WERI-Rb-1 (cell line): ENCODE measurements at regions not wholly inside any gene's neighbourhood (a gene's known extent, or its start where the extent isn't known, plus 50 kb on each side); places are given as distances from the start of the nearest gene placed in this dataset.
A peak's percentile ranks its signal among the peaks of the same experiment; 100 is the strongest.

Experiments used
- DNase-seq: peaks from one replicate; pipeline ENCODE4 v3.0.0-alpha.2; 2020
- H3K27ac ChIP-seq: fragments of 250-450 bp; sonication (Bioruptor Pico); 2 replicates; pipeline ENCODE4 v1.5.1; 2020; ENCODE audit warnings: mild to moderate bottlenecking, moderate library complexity
- H3K27me3 ChIP-seq: fragments of 250-450 bp; sonication (Bioruptor Pico); 2 replicates; pipeline ENCODE4 v1.5.1; 2021; ENCODE audit warnings: mild to moderate bottlenecking, low read depth, moderate library complexity; ENCODE audit not compliant: insufficient read depth, severe bottlenecking
- H3K36me3 ChIP-seq: fragments of 250-450 bp; sonication (Bioruptor Pico); 2 replicates; pipeline ENCODE4 v1.5.1; 2020; ENCODE audit warnings: mild to moderate bottlenecking, moderate library complexity
- H3K4me3 ChIP-seq: 2 replicates; pipeline ENCODE4 v1.5.1; 2011; ENCODE audit warnings: low read depth, mild to moderate bottlenecking, control low read depth, low read length
- H3K9me3 ChIP-seq: fragments of 250-450 bp; sonication (Bioruptor Pico); 2 replicates; pipeline ENCODE4 v1.5.1; 2021; ENCODE audit warnings: mild to moderate bottlenecking, moderate library complexity; ENCODE audit not compliant: severe bottlenecking
- CTCF ChIP-seq: IDR thresholded peaks from 2 replicates; pipeline ENCODE4 v1.5.1; 2011; ENCODE audit warnings: low read depth, mild to moderate bottlenecking, control low read depth, inconsistent platforms, low read length

GRCh38 chr19:13604902-13605586, 98.8 kb upstream of the CACNA1A start:
- peaks cover 83% of the 10 kb centered on the region for H3K27me3 ChIP-seq
- no peak for TF ChIP-seq CTCF
- no peak for DNase-seq
- H3K4me3 ChIP-seq: no peak overlapping the region
- no peaks in the 10 kb centered on the region for H3K36me3 ChIP-seq
- H3K27ac ChIP-seq: no peak overlapping the region
- H3K9me3 ChIP-seq: no peaks in the 10 kb centered on the region

GRCh38 chr19:13600802-13601201, 94.5 kb upstream of the CACNA1A start:
- no peak for DNase-seq
- Histone ChIP-seq H3K27ac (no peak overlapping the region), H3K9me3 (no peaks in the 10 kb centered on the region), H3K27me3 (peaks cover 63% of the 10 kb centered on the region), H3K4me3 (no peak overlapping the region), H3K36me3 (no peaks in the 10 kb centered on the region)
- no peak for TF ChIP-seq CTCF

GRCh38 chr19:13600091-13600490, 93.8 kb upstream of the CACNA1A start:
- H3K36me3 ChIP-seq: no peaks in the 10 kb centered on the region
- H3K4me3 ChIP-seq: no peak overlapping the region
- H3K27me3 ChIP-seq: peaks cover 57% of the 10 kb centered on the region
- no peak for DNase-seq
- no peaks in the 10 kb centered on the region for H3K9me3 ChIP-seq
- no peak overlapping the region for H3K27ac ChIP-seq
- TF ChIP-seq CTCF: no peak

- Histone ChIP-seq H3K9me3 (no peaks in the 10 kb centered on the region), H3K36me3 (no peaks in the 10 kb centered on the region), H3K27me3 (peaks cover 53% of the 10 kb centered on the region), H3K27ac (no peak overlapping the region), H3K4me3 (no peak overlapping the region)
- DNase-seq: no peak
- no peak for TF ChIP-seq CTCF
Observed at GRCh38 chr19:13599681-13600080, 93.4 kb upstream of the CACNA1A start.

DNA sequence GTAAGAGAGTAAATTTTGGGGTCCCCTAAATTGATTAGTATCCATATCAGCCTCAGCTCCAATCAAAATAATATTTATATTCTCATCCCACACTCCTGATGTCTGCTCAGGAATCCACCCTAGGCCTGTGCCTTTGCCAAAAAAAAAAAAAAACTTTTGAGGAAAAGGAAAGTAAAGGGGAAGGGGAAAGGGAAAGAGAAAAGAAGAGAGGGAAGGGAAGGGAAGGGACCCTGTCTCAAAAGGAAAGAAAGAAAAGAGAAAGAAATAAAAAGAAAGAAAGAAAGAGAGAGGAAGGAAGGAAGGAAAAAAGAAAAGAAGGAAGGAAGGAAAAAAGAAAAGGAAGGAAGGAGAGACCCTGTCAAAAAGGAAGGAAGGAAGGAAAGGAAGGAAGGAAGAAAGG, 91.8 kb upstream of the CACNA1A start:
- TF ChIP-seq CTCF: no peak
- Histone ChIP-seq H3K27ac (no peak overlapping the region), H3K36me3 (no peaks in the 10 kb centered on the region), H3K9me3 (no peaks in the 10 kb centered on the region), H3K27me3 (peaks cover 51% of the 10 kb centered on the region), H3K4me3 (no peak overlapping the region)
- DNase-seq: no peak

GRCh38 chr19:13597640-13598039, 91.4 kb upstream of the CACNA1A start:
- Histone ChIP-seq H3K36me3 (no peaks in the 10 kb centered on the region), H3K9me3 (no peaks in the 10 kb centered on the region), H3K27me3 (peaks cover 50% of the 10 kb centered on the region)

More at GRCh38 chr19:13597640-13598039, 91.4 kb upstream of the CACNA1A start:
- peak; percentile 44 for DNase-seq
- H3K4me3 ChIP-seq: no peak overlapping the region
- peak; percentile 70 for TF ChIP-seq CTCF
- H3K27ac ChIP-seq: no peak overlapping the region
